HL-60 (cell line): ENCODE measurements at regions not wholly inside any gene's neighbourhood (a gene's known extent, or its start where the extent isn't known, plus 50 kb on each side); places are given as distances from the start of the nearest gene placed in this dataset.

Experiments used
- CTCF ChIP-seq: IDR thresholded peaks from one replicate; pipeline ENCODE4 v1.5.1; 2011; ENCODE audit warnings: low read length, control low read depth, inconsistent platforms; ENCODE audit not compliant: insufficient read depth
- GABPA ChIP-seq: IDR thresholded peaks from 2 replicates; pipeline ENCODE4 v1.6.1; 2012; ENCODE audit warnings: low read depth
- POLR2AphosphoS5 ChIP-seq: IDR thresholded peaks from 2 replicates; pipeline ENCODE4 v1.6.1; 2012; ENCODE audit warnings: low read depth
- REST ChIP-seq: IDR thresholded peaks from 2 replicates; pipeline ENCODE4 v1.6.1; 2012; ENCODE audit warnings: low read depth; ENCODE audit not compliant: insufficient replicate concordance

- TF ChIP-seq CTCF (no peak), REST (no peak), GABPA (no peak), POLR2AphosphoS5 (no peak)
These were observed 411.9 kb upstream of the SLC30A5 start for GRCh38 chr5:68681929-68682328.
